NCI-H2107 treated with DMSO at 0.1 percent for 48 hours (cell line): ENCODE measurements at regions not wholly inside any gene's neighbourhood (a gene's known extent, or its start where the extent isn't known, plus 50 kb on each side); places are given as distances from the start of the nearest gene placed in this dataset.

Experiments
- DNase-seq: peaks from one replicate; lab custom pipeline; 2025; ENCODE audit not compliant: unreplicated experiment; lab: John Stamatoyannopoulos, UW

GRCh38 chr18:56382541-56382940 lies 255.9 kb downstream of the TXNL1 start:
- peak; percentile 67 for DNase-seq

- DNase-seq, result no peak
Measured at GRCh38 chr18:56381196-56381595, 257.2 kb downstream of the TXNL1 start.

- no peak for DNase-seq
Measured at GRCh38 chr18:56380685-56381084, 257.7 kb downstream of the TXNL1 start.

GRCh38 chr18:56379256-56379655 lies 259.1 kb downstream of the TXNL1 start:
- DNase-seq, result no peak

DNA sequence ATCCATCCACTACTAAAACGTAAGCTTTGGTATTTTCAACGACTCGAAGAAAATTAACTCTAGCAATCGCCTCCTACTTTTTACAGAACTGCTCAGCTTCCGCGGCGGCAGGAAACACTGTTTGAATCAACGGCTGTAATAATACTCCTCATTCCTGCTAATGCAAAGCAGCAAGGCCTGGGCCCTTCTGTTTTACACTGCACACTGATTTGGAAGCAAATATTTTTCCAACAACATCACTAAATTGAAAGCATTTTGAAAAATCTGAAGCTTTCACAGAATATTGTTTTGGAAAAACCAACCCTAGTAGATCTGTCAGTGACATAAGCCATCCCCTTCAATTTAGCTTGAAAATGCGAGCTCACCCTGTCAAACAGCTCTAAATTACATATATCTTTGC lies 261.2 kb downstream of the TXNL1 start:
- no peak for DNase-seq

- no peak for DNase-seq
Measured at GRCh38 chr18:56374007-56374655, 264.3 kb downstream of the TXNL1 start.

DNA sequence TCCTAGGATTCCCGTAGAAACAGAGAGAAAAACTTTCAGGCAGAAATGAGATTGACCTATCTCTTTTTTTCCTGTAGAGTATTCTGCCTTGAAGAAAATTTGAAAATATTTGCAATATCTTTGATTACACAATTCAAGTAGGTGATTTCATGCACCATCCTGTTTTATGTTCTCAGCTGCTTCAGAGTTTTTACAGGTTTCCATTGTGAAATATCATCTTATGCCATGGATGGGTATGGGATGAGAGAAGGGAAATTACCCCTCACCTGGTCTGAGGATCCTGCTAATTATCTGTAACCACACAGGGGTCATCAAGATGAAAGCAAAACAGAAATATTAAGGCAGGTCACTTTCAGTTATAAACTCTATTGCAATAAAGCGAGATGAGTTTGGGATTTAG lies 264.8 kb downstream of the TXNL1 start:
- DNase-seq, result no peak

- DNase-seq, result no peak
Measured at GRCh38 chr18:56368066-56368465, 270.3 kb downstream of the TXNL1 start.

DNA sequence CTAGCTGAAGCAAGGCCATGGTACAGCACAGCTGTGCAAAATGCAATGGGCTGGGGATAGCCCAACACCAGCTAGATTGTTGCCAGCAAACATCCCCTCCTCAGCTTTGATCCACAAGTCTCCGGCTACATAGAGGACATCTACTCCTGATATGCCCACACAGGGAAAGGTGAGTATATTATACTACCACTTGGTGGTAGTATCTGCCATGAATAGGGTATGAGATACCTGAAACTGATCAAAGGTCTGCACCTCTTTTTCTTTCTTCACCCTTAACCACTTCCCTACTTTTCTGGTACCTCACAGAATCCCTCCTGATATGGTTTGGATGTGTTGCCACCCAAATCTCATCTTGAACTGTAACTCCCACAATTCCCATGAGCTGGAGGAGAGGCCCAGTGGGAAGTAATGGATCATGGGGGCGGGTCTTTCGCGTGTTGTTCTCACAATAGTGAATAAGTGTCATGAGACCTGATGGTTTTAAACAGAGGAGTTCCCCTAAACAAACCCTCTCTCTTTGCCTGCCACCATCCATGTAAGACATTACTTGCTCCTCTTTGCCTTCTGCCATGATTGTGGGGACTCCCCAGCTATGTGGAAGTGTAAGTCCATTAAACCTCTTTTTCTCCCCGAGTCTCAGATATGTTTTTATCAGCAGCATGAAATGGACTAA lies 279.6 kb downstream of the TXNL1 start:
- peak; percentile 30 for DNase-seq

DNA sequence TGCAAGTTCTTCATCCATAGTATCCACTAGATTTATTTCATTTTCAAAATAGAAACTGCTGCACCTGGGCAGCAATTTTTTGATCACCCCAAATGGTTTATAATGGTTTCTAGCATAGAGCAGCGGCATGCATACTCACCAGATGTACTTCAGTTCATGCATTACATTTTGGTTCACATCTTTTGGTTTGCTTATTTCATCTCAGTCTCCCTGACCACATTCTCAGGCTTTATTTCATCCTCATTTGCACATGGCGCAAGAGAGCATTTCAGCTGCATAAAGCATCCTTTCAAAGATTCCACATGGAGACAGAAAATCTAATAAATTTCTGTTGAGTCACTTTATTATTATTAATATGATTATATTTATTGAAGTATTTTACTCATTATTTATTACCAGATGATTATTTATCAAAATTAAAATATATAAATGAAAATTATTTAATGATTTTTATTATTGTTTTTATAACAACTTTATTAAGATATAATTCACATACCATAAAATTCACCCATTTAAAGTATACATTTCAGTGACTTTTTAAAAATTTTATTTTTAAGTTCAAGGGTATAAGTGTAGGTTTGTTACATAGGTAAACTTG lies 284.6 kb downstream of the TXNL1 start:
- no peak for DNase-seq

DNA sequence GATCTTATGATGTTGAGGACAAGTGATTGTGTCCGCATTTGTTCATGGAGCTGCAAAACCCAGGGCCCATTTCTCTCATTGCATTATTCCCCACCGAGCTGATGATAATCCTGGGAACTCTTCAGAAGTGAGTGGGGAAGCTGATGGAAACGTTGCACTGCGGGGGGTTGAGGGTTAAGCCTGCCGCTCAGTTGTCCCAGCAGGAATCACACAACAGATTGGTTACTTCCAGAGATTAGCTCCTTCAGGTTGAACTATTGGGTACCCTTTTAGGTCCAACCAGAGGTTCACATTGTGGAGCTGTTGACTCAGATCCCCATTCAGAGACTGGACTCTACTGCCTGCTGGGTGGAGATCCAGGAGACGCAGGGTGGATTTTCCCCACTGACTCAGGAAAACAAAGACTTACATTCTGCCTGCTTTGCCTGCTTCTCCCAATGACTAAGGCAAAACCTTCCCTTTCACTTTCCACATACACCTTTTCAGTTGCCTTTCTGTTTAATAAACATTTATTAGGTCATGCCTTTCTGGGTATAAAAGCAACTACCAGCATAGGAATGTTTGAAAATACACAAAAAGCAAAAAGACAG lies 286.4 kb downstream of the TXNL1 start:
- DNase-seq, result no peak

GRCh38 chr18:56337507-56337906 lies 300.9 kb downstream of the TXNL1 start:
- DNase-seq, result no peak

- no peak for DNase-seq
Measured at GRCh38 chr18:56333839-56334238, 304.6 kb downstream of the TXNL1 start.

GRCh38 chr18:56333146-56333545 lies 305.2 kb downstream of the TXNL1 start:
- DNase-seq, result no peak

DNA sequence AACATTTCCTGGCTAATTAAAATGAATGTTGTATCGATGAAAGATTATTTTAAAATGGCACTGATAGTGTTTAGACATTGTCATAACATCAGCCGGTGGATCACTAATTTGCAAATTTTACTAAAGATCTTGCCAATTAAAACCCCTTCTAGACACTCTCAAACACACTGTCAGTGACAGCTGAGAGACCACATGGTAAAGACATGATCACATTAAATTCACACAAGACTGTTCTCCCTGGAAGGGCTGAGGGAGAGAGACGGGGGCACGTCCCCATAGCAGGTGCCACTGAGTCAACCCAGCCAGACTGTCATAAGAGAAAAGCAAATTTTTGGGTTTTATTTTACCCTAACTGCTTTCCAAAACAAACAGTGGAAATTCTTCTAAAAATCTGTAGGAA lies 306.0 kb downstream of the TXNL1 start:
- DNase-seq, result no peak

GRCh38 chr18:56330366-56331110 lies 307.9 kb downstream of the TXNL1 start:
- DNase-seq, result no peak

GRCh38 chr18:56329536-56329935 lies 308.9 kb downstream of the TXNL1 start:
- no peak for DNase-seq

GRCh38 chr18:56327191-56327885 lies 311.1 kb downstream of the TXNL1 start:
- DNase-seq, result no peak

DNA sequence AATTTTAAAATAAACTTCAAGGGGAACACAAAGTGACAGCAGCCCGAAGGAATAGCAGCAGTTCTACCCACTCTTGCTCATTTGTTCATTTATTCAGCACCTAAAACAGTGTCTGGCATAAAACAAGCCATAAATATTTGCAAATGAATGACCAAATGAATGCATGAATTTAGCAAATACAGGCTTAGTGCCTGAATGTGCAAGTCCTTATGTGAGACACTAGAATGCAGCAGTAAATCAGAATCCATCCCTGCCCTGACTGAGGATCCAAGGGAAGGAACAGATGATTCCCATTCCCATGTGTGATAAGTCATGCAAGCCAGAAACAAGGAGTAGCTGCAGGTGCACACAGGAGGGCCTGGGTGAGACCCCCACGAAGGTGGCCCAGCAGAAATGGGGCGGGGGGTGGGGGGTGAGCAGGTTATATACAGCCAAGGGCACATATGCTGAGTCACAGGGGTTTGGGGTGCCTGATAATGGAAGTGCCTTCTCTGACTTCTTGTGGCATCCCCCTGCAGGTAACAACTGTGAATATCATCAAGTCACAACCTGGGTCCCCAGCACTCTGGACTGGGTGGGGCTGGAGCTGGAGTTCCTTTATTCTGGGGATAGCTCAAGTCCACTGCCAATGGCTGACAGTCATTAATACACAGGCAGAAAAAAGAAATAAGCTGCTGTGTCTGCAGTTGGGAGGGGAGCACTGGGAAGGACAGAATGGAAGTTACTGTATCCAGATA lies 311.9 kb downstream of the TXNL1 start:
- no peak for DNase-seq

DNA sequence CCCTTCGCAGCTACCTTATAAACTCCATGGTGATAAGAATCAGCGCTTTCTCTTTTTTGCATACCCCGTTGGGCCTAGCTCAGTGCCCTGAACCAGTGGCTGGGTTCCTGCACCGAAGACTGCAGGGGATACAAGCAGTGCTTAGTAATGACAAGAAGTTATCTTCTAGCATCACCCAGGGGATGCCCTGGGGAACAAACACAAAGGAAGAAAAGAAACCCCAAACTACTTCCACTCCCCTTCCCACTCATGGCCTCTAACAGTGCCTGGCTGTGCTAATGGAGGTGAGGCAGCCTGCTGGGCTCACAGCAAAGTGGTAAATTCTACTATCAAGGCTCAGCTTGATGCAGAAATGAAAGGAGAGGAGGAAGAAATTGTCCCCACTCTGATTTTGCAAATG lies 314.7 kb downstream of the TXNL1 start:
- no peak for DNase-seq
